ENCODE measurements at regions not wholly inside any gene's neighbourhood (a gene's known extent, or its start where the extent isn't known, plus 50 kb on each side); places are given as distances from the start of the nearest gene placed in this dataset.

DNA sequence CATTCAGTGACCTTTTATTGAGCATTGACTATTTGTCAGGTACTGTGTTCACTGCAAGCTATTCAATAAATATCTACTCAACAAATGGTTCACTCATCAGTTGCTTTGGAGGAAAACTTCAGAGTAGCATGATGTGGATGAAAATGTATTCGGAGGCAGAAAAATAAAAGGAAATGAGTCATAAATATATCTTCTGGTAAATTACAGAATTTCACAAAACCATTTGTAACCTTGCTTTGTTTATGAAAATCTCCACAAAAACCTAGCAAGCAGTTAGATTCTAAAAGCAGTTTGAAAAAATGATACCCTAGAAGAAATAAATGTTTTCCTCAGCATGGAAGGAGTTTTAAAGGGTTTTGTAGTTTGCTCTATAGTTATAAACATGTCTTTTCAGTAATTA, 399.6 kb downstream of the LMO7 start:
- Histone ChIP-seq H3K4me1 (ENCODE audit: control insufficient read depth, extremely low read depth, insufficient read depth, low read length) (no peaks in the 10 kb centered on the region), H3K9me3 (ENCODE audit: control insufficient read depth, insufficient read depth, low read depth, low read length) (no peaks in the 10 kb centered on the region), H3K4me3 (replicated peaks in 1 of 4; ENCODE audit: control extremely low read depth in 1 of 4, insufficient read depth in 1 of 4, low read depth in 3 of 4, low read length in 4 of 4) (no peak overlapping the region), H3K9ac (ENCODE audit: insufficient read depth, low read length) (no peak overlapping the region), H3K27me3 (ENCODE audit: control insufficient read depth, insufficient read depth, low read length) (no peaks in the 10 kb centered on the region), H3K79me2 (ENCODE audit: control insufficient read depth, insufficient read depth, low read length) (no peaks in the 10 kb centered on the region), H3K36me3 (ENCODE audit: control insufficient read depth, insufficient read depth, low read length) (no peaks in the 10 kb centered on the region), H2AFZ (ENCODE audit: low read length) (no peak overlapping the region), H4K20me1 (ENCODE audit: control insufficient read depth, extremely low read depth, insufficient read depth, low read length) (no peaks in the 10 kb centered on the region), H3K27ac (ENCODE audit: insufficient read depth, low read length) (no peak overlapping the region), H3K4me2 (ENCODE audit: extremely low read depth, insufficient read depth, low read length) (no peak overlapping the region)
- TF ChIP-seq, protein P1, sequence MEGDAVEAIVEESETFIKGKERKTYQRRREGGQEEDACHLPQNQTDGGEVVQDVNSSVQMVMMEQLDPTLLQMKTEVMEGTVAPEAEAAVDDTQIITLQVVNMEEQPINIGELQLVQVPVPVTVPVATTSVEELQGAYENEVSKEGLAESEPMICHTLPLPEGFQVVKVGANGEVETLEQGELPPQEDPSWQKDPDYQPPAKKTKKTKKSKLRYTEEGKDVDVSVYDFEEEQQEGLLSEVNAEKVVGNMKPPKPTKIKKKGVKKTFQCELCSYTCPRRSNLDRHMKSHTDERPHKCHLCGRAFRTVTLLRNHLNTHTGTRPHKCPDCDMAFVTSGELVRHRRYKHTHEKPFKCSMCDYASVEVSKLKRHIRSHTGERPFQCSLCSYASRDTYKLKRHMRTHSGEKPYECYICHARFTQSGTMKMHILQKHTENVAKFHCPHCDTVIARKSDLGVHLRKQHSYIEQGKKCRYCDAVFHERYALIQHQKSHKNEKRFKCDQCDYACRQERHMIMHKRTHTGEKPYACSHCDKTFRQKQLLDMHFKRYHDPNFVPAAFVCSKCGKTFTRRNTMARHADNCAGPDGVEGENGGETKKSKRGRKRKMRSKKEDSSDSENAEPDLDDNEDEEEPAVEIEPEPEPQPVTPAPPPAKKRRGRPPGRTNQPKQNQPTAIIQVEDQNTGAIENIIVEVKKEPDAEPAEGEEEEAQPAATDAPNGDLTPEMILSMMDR (conservative IDR thresholded peaks at IDR 0.05 in 1 of 2, IDR thresholded peaks at IDR 0.05 in 1 of 2; ENCODE audit: low read depth in 1 of 2, low read length in 2 of 2), result no peak
- no peak for TF ChIP-seq EZH2 (IDR thresholded peaks at IDR 0.05; ENCODE audit: low read length, missing control alignments)
- DNase-seq (ENCODE audit: low read depth in 2 of 2), result peak; percentile 5 to 47

DNA sequence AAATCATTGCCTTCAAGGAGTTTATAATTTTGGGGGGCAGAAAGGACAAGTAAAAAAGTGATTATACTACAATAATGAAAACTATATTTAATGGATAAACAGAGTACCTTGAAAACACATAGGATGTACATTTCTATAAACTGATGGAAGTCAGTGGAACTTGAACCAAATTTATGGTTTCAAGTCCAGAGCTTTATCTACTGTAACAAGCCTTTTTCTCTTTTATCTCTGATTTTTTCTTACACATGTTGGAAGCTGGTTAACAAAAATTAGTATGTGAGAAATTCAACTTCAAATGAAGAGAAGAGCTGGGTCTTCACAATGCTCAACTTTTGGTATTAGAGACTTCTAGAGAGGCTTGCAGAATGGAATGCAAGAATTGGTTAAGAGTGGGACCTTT, 393.6 kb downstream of the LMO7 start:
- Histone ChIP-seq H3K36me3 (ENCODE audit: control insufficient read depth, insufficient read depth, low read length) (no peaks in the 10 kb centered on the region), H3K9me3 (ENCODE audit: control insufficient read depth, insufficient read depth, low read depth, low read length) (no peaks in the 10 kb centered on the region), H3K27me3 (ENCODE audit: control insufficient read depth, insufficient read depth, low read length) (no peaks in the 10 kb centered on the region), H3K27ac (ENCODE audit: insufficient read depth, low read length) (no peak overlapping the region), H3K79me2 (ENCODE audit: control insufficient read depth, insufficient read depth, low read length) (no peaks in the 10 kb centered on the region), H2AFZ (ENCODE audit: low read length) (no peak overlapping the region), H3K4me1 (ENCODE audit: control insufficient read depth, extremely low read depth, insufficient read depth, low read length) (no peaks in the 10 kb centered on the region), H3K4me3 (replicated peaks in 1 of 4; ENCODE audit: control extremely low read depth in 1 of 4, insufficient read depth in 1 of 4, low read depth in 3 of 4, low read length in 4 of 4) (no peak overlapping the region), H4K20me1 (ENCODE audit: control insufficient read depth, extremely low read depth, insufficient read depth, low read length) (no peaks in the 10 kb centered on the region), H3K9ac (ENCODE audit: insufficient read depth, low read length) (no peak overlapping the region), H3K4me2 (ENCODE audit: extremely low read depth, insufficient read depth, low read length) (no peak overlapping the region)
- TF ChIP-seq EZH2 (IDR thresholded peaks at IDR 0.05; ENCODE audit: low read length, missing control alignments), result no peak
- TF ChIP-seq, protein P1 (conservative IDR thresholded peaks at IDR 0.05 in 1 of 2, IDR thresholded peaks at IDR 0.05 in 1 of 2; ENCODE audit: low read depth in 1 of 2, low read length in 2 of 2), result no peak
- no peak for DNase-seq (ENCODE audit: low read depth in 2 of 2)

DNA sequence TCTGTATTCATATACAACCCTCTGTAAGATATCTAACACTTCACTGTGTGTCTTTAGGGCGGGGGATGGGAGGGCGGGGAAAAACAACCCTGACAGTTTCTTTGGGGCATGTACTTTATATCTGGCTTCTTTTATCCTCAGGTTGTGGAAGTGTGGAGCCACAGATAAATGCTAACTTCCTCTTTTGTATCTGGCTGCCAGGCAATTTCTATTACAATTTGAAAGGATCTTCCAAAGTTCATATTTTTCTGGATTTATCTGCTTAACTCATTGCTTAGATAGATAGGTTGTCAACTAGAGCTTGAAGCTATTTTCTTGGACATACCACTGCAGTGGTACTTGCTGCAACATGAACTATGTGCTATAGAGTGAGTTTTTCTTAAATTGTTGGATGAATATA, 393.0 kb downstream of the LMO7 start:
- H3K4me2 ChIP-seq (ENCODE audit: extremely low read depth, insufficient read depth, low read length), result no peak overlapping the region
- no peaks in the 10 kb centered on the region for H4K20me1 ChIP-seq (ENCODE audit: control insufficient read depth, extremely low read depth, insufficient read depth, low read length)
- H3K4me3 ChIP-seq (replicated peaks in 1 of 4; ENCODE audit: control extremely low read depth in 1 of 4, insufficient read depth in 1 of 4, low read depth in 3 of 4, low read length in 4 of 4), result no peak overlapping the region
- no peak overlapping the region for H2AFZ ChIP-seq (ENCODE audit: low read length)
- no peak overlapping the region for H3K27ac ChIP-seq (ENCODE audit: insufficient read depth, low read length)
- H3K4me1 ChIP-seq (ENCODE audit: control insufficient read depth, extremely low read depth, insufficient read depth, low read length), result no peaks in the 10 kb centered on the region
- TF ChIP-seq, protein P1 (conservative IDR thresholded peaks at IDR 0.05 in 1 of 2, IDR thresholded peaks at IDR 0.05 in 1 of 2; ENCODE audit: low read depth in 1 of 2, low read length in 2 of 2), result no peak
- TF ChIP-seq EZH2 (IDR thresholded peaks at IDR 0.05; ENCODE audit: low read length, missing control alignments), result no peak
- no peaks in the 10 kb centered on the region for H3K9me3 ChIP-seq (ENCODE audit: control insufficient read depth, insufficient read depth, low read depth, low read length)
- H3K36me3 ChIP-seq (ENCODE audit: control insufficient read depth, insufficient read depth, low read length), result no peaks in the 10 kb centered on the region
- no peak for DNase-seq (ENCODE audit: low read depth in 2 of 2)
- H3K79me2 ChIP-seq (ENCODE audit: control insufficient read depth, insufficient read depth, low read length), result no peaks in the 10 kb centered on the region
- H3K27me3 ChIP-seq (ENCODE audit: control insufficient read depth, insufficient read depth, low read length), result no peaks in the 10 kb centered on the region
- H3K9ac ChIP-seq (ENCODE audit: insufficient read depth, low read length), result no peak overlapping the region

Data from fibroblast of lung (primary cell).